H9 (cell line): ENCODE measurements at regions not wholly inside any gene's neighbourhood (a gene's known extent, or its start where the extent isn't known, plus 50 kb on each side); places are given as distances from the start of the nearest gene placed in this dataset.

Experiments used
- DNase-seq: peaks from one replicate; pipeline ENCODE4 v3.0.0-alpha.2; 2017
- H2AFZ ChIP-seq: one replicate; pipeline ENCODE4 v1.6.1; 2013; ENCODE audit warnings: mild to moderate bottlenecking, low read length, control low read depth, moderate library complexity
- H2AK5ac ChIP-seq: 2 replicates; pipeline ENCODE4 v1.6.1; 2013; ENCODE audit warnings: low read length, control low read depth, mixed read lengths; ENCODE audit not compliant: insufficient read length
- H2BK120ac ChIP-seq: one replicate; pipeline ENCODE4 v1.6.1; 2013; ENCODE audit warnings: low read depth, mild to moderate bottlenecking, low read length, control low read depth, inconsistent platforms; ENCODE audit not compliant: poor library complexity, severe bottlenecking
- H2BK12ac ChIP-seq: 2 replicates; pipeline ENCODE4 v1.6.1; 2013; ENCODE audit warnings: low read length, control low read depth, mixed read lengths, low read depth; ENCODE audit not compliant: insufficient read length
- H2BK15ac ChIP-seq: 2 replicates; pipeline ENCODE4 v1.6.1; 2013; ENCODE audit warnings: low read depth, low read length, control low read depth
- H2BK20ac ChIP-seq: one replicate; pipeline ENCODE4 v1.6.1; 2013; ENCODE audit warnings: low read depth, mild to moderate bottlenecking, low read length, control low read depth, inconsistent platforms; ENCODE audit not compliant: poor library complexity, severe bottlenecking
- H2BK5ac ChIP-seq: 2 replicates; pipeline ENCODE4 v1.6.1; 2013; ENCODE audit warnings: low read length, control low read depth, mixed read lengths; ENCODE audit not compliant: insufficient read length
- H3K14ac ChIP-seq: 2 replicates; pipeline ENCODE4 v1.6.1; 2013; ENCODE audit warnings: low read length, control low read depth; ENCODE audit not compliant: insufficient read depth
- H3K18ac ChIP-seq: 2 replicates; pipeline ENCODE4 v1.6.1; 2013; ENCODE audit warnings: low read depth, mild to moderate bottlenecking, mixed read lengths, low read length, control low read depth; ENCODE audit not compliant: insufficient read length
- H3K23ac ChIP-seq: 2 replicates; pipeline ENCODE4 v1.6.1; 2013; ENCODE audit warnings: low read length, control low read depth, mixed read lengths, low read depth; ENCODE audit not compliant: insufficient read length
- H3K23me2 ChIP-seq: 2 replicates; pipeline ENCODE4 v1.6.1; 2013; ENCODE audit warnings: low read depth, mild to moderate bottlenecking, mixed read lengths, low read length, control low read depth; ENCODE audit not compliant: insufficient read length, poor library complexity, severe bottlenecking
- H3K27ac ChIP-seq: 2 replicates; pipeline ENCODE4 v1.5.1; 2013; ENCODE audit warnings: low read length, control low read depth, mixed read lengths, low read depth; ENCODE audit not compliant: insufficient read length
- H3K27me3 ChIP-seq: 2 replicates; pipeline ENCODE4 v1.6.1; 2013; ENCODE audit warnings: low read length, control low read depth, inconsistent platforms; ENCODE audit not compliant: insufficient read depth
- H3K4ac ChIP-seq: 2 replicates; pipeline ENCODE4 v1.6.1; 2013; ENCODE audit warnings: low read depth, mild to moderate bottlenecking, control low read depth, inconsistent platforms, low read length, moderate library complexity
- H3K4me1 ChIP-seq: 2 replicates; pipeline ENCODE4 v1.6.1; 2013; ENCODE audit warnings: low read length, control low read depth, inconsistent platforms; ENCODE audit not compliant: insufficient read depth
- H3K4me2 ChIP-seq: 2 replicates; pipeline ENCODE4 v1.6.1; 2013; ENCODE audit warnings: low read length, control low read depth, mixed read lengths; ENCODE audit not compliant: insufficient read length, insufficient read depth
- H3K56ac ChIP-seq: 2 replicates; pipeline ENCODE4 v1.6.1; 2013; ENCODE audit warnings: low read depth, mild to moderate bottlenecking, mixed read lengths, low read length, control low read depth; ENCODE audit not compliant: insufficient read length
- H3K79me1 ChIP-seq: 2 replicates; pipeline ENCODE4 v1.6.1; 2013; ENCODE audit warnings: low read depth, mild to moderate bottlenecking, moderate library complexity, low read length, control low read depth, inconsistent platforms; ENCODE audit not compliant: insufficient read depth, poor library complexity, severe bottlenecking
- H3K79me2 ChIP-seq: 2 replicates; pipeline ENCODE4 v1.6.1; 2013; ENCODE audit warnings: low read length, control low read depth, inconsistent platforms; ENCODE audit not compliant: insufficient read depth
- H3K9ac ChIP-seq: 2 replicates; pipeline ENCODE4 v1.6.1; 2013; ENCODE audit warnings: low read length, control low read depth, mixed read lengths; ENCODE audit not compliant: insufficient read length; ENCODE audit errors: extremely low read depth
- H3K9me3 ChIP-seq: one replicate; pipeline ENCODE4 v1.6.1; 2013; ENCODE audit warnings: low read depth, low read length, inconsistent platforms; ENCODE audit not compliant: control insufficient read depth
- H3T11ph ChIP-seq: one replicate; pipeline ENCODE4 v1.6.1; 2013; ENCODE audit warnings: mild to moderate bottlenecking, low read length, control low read depth, inconsistent platforms
- H4K20me1 ChIP-seq: one replicate; pipeline ENCODE4 v1.6.1; 2013; ENCODE audit not compliant: control insufficient read depth, insufficient read length, insufficient read depth
- H4K5ac ChIP-seq: 2 replicates; pipeline ENCODE4 v1.6.1; 2013; ENCODE audit warnings: low read depth, mild to moderate bottlenecking, mixed read lengths, low read length, control low read depth; ENCODE audit not compliant: insufficient read length
- H4K8ac ChIP-seq: replicated peaks from 2 replicates; pipeline ENCODE4 v1.6.1; 2013; ENCODE audit warnings: low read length, control low read depth, mixed read lengths, low read depth; ENCODE audit not compliant: insufficient read length
- H4K91ac ChIP-seq: 2 replicates; pipeline ENCODE4 v1.6.1; 2013; ENCODE audit warnings: low read depth, mild to moderate bottlenecking, moderate library complexity, mixed read lengths, low read length, control low read depth; ENCODE audit not compliant: insufficient read length
- H3K27ac Mint-ChIP-seq, 3 experiments: 2 replicates in 2 of 3; 3 replicates in 1 of 3; pipeline ENCODE4 v1.8.0; 2020 to 2021; ENCODE audit warnings: mixed read lengths in 3 of 3, mild to moderate bottlenecking in 1 of 3, moderate library complexity in 1 of 3
- H3K27me3 Mint-ChIP-seq: 2 replicates; pipeline ENCODE4 v1.8.0; 2021; ENCODE audit warnings: low read depth, mild to moderate bottlenecking, moderate library complexity, mixed read lengths
- H3K36me3 Mint-ChIP-seq, 3 experiments: 2 replicates in 2 of 3; 3 replicates in 1 of 3; pipeline ENCODE4 v1.8.0; 2020 to 2021; ENCODE audit warnings: low read depth in 3 of 3, mixed read lengths in 3 of 3; ENCODE audit not compliant: insufficient read depth in 1 of 3
- H3K4me1 Mint-ChIP-seq, 2 experiments: 2 replicates each; pipeline ENCODE4 v1.8.0; 2020; ENCODE audit warnings: mixed read lengths in 2 of 2
- H3K4me3 Mint-ChIP-seq, 2 experiments: 2 replicates in 1 of 2; 3 replicates in 1 of 2; pipeline ENCODE4 v1.8.0; 2020 to 2021; ENCODE audit warnings: mild to moderate bottlenecking in 2 of 2, mixed read lengths in 2 of 2, moderate library complexity in 1 of 2
- H3K9me3 Mint-ChIP-seq, 2 experiments: 2 replicates in 1 of 2; 3 replicates in 1 of 2; pipeline ENCODE4 v1.8.0; 2020; ENCODE audit warnings: mild to moderate bottlenecking in 2 of 2, mixed read lengths in 2 of 2, moderate library complexity in 1 of 2
- WGBS: extraction: QIAGEN DNeasy Blood & Tissue Kit; methylation state at CpG from one replicate; pipeline ENCODE4 v1.1.7; 2013; ENCODE audit warnings: missing lambda C conversion rate, low lambda C conversion rate, mixed read lengths; ENCODE audit not compliant: insufficient read length; ENCODE audit errors: extremely low coverage; 5-methylcytosine and 5-hydroxymethylcytosine counted together
- TF ChIP-seq, protein P1 (sequence below): fragments of 200-600 bp; sonication (generic); conservative IDR thresholded peaks from 3 replicates; pipeline ENCODE4 v1.8.0; 2021; ENCODE audit warnings: antibody characterized with exemption, mild to moderate bottlenecking

DNA sequence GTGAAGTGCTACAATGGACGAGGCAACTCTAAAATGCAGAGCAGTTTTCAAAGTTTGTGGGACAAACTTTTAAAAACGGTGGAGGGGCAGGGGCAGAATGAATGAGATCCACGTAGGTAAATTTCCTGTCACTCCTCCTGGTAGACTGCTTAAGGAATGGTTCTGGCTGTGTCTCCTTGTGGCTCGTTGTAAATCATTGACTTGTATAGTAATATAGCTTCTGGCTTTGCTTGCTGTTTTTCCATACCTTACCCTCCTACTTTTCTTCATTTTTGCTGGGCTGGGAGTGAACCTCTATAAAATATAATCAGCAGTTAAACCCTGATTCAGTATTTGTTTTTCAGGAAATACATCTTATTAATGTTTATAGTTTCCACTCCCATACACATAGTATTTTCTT is 235.7 kb downstream of the TUSC1 start:
- peaks cover 0 to 2% of the 10 kb centered on the region in 2 experiments; a peak in 3 of 5 replicates for H3K9me3 Mint-ChIP-seq
- Histone ChIP-seq H3K23me2 (no peaks in the 10 kb centered on the region), H4K8ac (no peak overlapping the region), H3K27me3 (no peaks in the 10 kb centered on the region), H2BK12ac (no peak overlapping the region), H3K27ac (no peak overlapping the region), H3K18ac (no peak overlapping the region), H3K79me2 (no peaks in the 10 kb centered on the region), H3K4me1 (no peaks in the 10 kb centered on the region), H3K4ac (no peak overlapping the region), H2BK15ac (no peak overlapping the region), H3K9ac (no peak overlapping the region), H3K14ac (no peak overlapping the region), H2BK20ac (no peak overlapping the region), H4K5ac (no peak overlapping the region), H2BK120ac (peak overlapping the region; percentile 69), H2AFZ (peak overlapping the region; percentile 36), H3K56ac (no peak overlapping the region), H3K79me1 (no peaks in the 10 kb centered on the region), H4K91ac (no peak overlapping the region), H3K9me3 (no peaks in the 10 kb centered on the region), H3K4me2 (no peak overlapping the region), H2BK5ac (no peak overlapping the region), H3K23ac (no peak overlapping the region), H3T11ph (no peak overlapping the region), H2AK5ac (no peak overlapping the region), H4K20me1 (no peaks in the 10 kb centered on the region)
- H3K4me1 Mint-ChIP-seq: no peaks in the 10 kb centered on the region
- H3K4me3 Mint-ChIP-seq: no peak overlapping the region
- no CpG with 5 or more reads among the region's 4 CpGs for WGBS
- peaks cover 0 to 14% (median 0%) of the 10 kb centered on the region in 3 experiments; a peak in 2 of 7 replicates for H3K36me3 Mint-ChIP-seq
- no peak for DNase-seq
- no peaks in the 10 kb centered on the region for H3K27me3 Mint-ChIP-seq
- TF ChIP-seq, protein P1, sequence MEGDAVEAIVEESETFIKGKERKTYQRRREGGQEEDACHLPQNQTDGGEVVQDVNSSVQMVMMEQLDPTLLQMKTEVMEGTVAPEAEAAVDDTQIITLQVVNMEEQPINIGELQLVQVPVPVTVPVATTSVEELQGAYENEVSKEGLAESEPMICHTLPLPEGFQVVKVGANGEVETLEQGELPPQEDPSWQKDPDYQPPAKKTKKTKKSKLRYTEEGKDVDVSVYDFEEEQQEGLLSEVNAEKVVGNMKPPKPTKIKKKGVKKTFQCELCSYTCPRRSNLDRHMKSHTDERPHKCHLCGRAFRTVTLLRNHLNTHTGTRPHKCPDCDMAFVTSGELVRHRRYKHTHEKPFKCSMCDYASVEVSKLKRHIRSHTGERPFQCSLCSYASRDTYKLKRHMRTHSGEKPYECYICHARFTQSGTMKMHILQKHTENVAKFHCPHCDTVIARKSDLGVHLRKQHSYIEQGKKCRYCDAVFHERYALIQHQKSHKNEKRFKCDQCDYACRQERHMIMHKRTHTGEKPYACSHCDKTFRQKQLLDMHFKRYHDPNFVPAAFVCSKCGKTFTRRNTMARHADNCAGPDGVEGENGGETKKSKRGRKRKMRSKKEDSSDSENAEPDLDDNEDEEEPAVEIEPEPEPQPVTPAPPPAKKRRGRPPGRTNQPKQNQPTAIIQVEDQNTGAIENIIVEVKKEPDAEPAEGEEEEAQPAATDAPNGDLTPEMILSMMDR: no peak
- H3K27ac Mint-ChIP-seq: peak overlapping the region in 1 of 3 experiments; percentile 31; a peak in 3 of 7 replicates
